GM12891 (cell line): ENCODE measurements at regions not wholly inside any gene's neighbourhood (a gene's known extent, or its start where the extent isn't known, plus 50 kb on each side); places are given as distances from the start of the nearest gene placed in this dataset.

ENCODE experiments used
- DNase-seq: peaks from one replicate; pipeline ENCODE4 v3.0.0; 2011; ENCODE audit warnings: low spot score; ENCODE audit not compliant: insufficient read length
- FAIRE-seq: peaks from 2 replicates; lab custom pipeline; 2011; peaks lifted over from hg19 to GRCh38; lab: Jason Lieb, UNC
- PAX5 ChIP-seq: IDR thresholded peaks from 2 replicates; pipeline ENCODE4 v1.6.1; 2011; ENCODE audit warnings: low read length, moderate library complexity, mild to moderate bottlenecking; ENCODE audit not compliant: insufficient read depth, severe bottlenecking
- POLR2A ChIP-seq: IDR thresholded peaks from 2 replicates; pipeline ENCODE4 v1.6.1; 2011; ENCODE audit warnings: low read depth, low read length, control low read depth
- POLR2AphosphoS5 ChIP-seq: IDR thresholded peaks from 2 replicates; pipeline ENCODE4 v1.6.1; 2011; ENCODE audit warnings: low read depth, low read length, control low read depth
- POU2F2 ChIP-seq: IDR thresholded peaks from 2 replicates; pipeline ENCODE4 v1.6.1; 2011; ENCODE audit warnings: low read depth, mild to moderate bottlenecking, control low read depth, low read length, moderate library complexity
- SPI1 ChIP-seq: IDR thresholded peaks from 2 replicates; pipeline ENCODE4 v1.6.1; 2011; ENCODE audit warnings: low read depth, low read length, control low read depth
- TAF1 ChIP-seq: IDR thresholded peaks from 2 replicates; pipeline ENCODE4 v1.6.1; 2011; ENCODE audit warnings: low read depth, low read length, control low read depth

DNA sequence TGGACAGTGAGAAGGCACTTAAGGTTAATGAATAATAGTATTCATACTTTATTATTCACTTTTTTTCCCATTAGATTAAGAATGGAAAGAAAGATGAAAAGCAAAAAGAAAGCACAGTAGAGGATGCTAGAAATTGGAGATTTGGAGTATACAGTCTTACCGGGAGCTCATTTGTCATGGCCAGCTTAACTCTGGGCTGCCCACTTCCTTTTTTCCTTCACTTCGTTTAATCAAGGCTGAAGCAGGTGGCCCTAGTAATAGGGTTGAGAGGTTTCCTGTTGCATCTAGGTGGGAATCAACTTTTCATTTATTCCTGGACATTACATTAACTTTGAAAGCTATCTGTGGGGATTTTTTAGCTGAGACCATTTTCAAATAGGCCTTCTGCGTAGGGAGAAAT is 57.0 kb upstream of the MEGF10 start:
- no peak for DNase-seq
- TF ChIP-seq POU2F2 (no peak), POLR2AphosphoS5 (no peak), PAX5 (no peak), SPI1 (peak; percentile 61), POLR2A (no peak), TAF1 (no peak)
- FAIRE-seq: no peak

DNA sequence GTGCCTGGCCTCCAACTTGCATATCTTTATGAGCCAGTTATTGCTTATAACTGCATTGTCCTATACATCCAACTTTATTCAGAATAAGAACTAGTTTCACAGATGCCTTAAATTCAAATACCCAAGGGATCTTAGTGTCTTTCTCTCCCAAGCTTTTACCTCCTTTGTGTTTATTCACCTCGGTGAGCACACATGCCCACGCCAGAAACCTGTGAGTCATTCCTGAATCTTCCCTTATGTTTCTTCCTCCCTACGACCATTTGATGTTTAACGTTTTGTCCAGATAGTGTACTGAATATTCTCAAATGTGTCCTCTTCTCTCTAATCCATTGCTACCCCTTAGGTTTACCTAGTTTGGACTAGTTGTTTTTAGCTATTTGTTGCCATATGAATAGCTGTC is 55.5 kb upstream of the MEGF10 start:
- no peak for FAIRE-seq
- TF ChIP-seq PAX5: no peak
- TF ChIP-seq POU2F2: no peak
- no peak for TF ChIP-seq SPI1
- TF ChIP-seq POLR2AphosphoS5: no peak
- no peak for TF ChIP-seq POLR2A
- TF ChIP-seq TAF1: no peak

GRCh38 chr5:127236254-127236653 is 54.3 kb upstream of the MEGF10 start:
- FAIRE-seq (no peak), DNase-seq (no peak)
- TF ChIP-seq POLR2AphosphoS5: no peak
- no peak for TF ChIP-seq POLR2A
- TF ChIP-seq TAF1: no peak
- TF ChIP-seq PAX5: no peak
- TF ChIP-seq SPI1: no peak
- TF ChIP-seq POU2F2: no peak

More for the DNA sequence above, 55.5 kb upstream of the MEGF10 start:
- DNase-seq: no peak
